ENCODE measurements at regions not wholly inside any gene's neighbourhood (a gene's known extent, or its start where the extent isn't known, plus 50 kb on each side); places are given as distances from the start of the nearest gene placed in this dataset.
A peak's percentile ranks its signal among the peaks of the same experiment; 100 is the strongest.
"Not testable (repeated sequence)": the region's sequence is repeated elsewhere in the genome, so short reads cannot be mapped to it uniquely, and the experiment has no call there.

DNA sequence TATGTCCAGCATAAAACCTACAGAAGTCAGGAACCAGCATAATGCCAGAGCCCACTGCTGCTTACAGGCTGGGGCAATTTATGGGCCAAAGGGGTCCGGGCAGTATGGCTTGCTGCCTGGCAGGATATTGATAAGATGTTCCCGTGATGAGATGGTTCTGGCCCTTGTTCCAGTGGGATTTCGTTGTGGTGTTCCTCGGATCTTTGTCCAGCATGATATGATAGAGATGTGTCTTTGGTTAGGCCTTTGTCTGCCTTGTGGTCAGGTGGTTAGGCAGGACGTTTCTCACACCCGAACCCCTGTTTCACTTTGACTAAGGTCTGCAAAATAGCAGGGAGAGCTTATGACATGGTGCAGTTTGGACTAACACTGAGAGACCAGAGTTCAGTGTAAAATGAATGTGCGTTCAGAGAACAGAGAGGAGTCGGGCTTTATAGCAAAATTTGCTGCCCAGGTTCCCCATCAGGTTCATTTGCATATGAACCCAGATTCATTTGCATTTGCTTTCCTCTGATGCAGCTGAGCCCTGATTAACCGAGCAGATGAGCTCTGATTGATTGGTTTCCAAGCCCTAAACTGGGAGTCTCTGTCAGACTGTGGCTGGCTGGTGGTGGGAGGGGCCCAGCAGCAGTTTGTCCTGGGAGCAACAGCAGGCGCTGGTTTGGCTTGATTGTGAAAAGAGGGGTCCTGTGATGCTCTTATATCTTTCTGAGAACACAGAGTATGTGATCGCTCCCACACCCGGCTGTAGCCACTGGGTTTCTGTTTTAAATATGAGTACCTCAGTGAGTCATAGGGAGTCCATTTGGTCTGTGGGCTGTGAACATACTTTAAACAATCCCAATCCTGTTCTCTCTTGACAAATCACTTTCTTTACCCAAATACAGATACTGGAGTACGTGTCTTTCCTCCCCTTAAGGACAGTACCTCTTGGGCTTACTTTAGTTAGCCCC lies 156.3 kb upstream of the PZP start:
- DNase-seq = peak; percentile 25

GRCh38 chr12:9363145-9363544 lies 154.9 kb upstream of the PZP start:
- DNase-seq = no peak

DNA sequence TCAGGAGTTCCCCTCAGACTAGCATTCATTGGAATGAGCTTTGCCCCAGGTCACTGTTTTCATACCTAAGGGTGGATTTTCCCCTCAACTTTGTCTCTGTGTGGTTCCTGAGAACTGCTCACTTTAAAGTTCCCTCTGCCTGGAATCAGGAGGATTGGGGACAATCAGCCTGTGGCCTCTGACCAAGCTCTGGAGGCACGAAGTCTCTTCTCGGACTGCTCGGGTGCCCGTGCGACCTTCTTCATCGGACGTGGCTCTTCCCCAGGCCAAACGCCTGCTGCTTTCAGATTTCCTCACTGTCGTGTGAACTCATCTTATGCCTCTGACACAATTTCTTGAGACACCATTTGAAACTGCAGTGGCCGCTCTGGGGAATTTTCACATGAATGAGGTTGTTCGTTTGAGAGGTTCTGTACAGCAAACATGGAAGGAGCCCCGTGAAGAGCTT lies 153.7 kb upstream of the PZP start:
- DNase-seq = no peak

- not testable (repeated sequence) for DNase-seq
These were observed 146.0 kb upstream of the PZP start for GRCh38 chr12:9354009-9354754.

GRCh38 chr12:9351136-9351535 lies 142.9 kb upstream of the PZP start:
- no peak for DNase-seq

- no peak for DNase-seq
These were observed 142.0 kb upstream of the PZP start for GRCh38 chr12:9349888-9350885.

GRCh38 chr12:9348906-9349518 lies 140.8 kb upstream of the PZP start:
- no peak for DNase-seq

- DNase-seq = no peak
These were observed 139.3 kb upstream of the PZP start for GRCh38 chr12:9347328-9348127.

- DNase-seq = no peak
These were observed 138.7 kb upstream of the PZP start for GRCh38 chr12:9346866-9347327.

GRCh38 chr12:9345171-9345570 lies 137.0 kb upstream of the PZP start:
- no peak for DNase-seq

- no peak for DNase-seq
These were observed 136.3 kb upstream of the PZP start for GRCh38 chr12:9344541-9344940.

GRCh38 chr12:9343731-9344130 lies 135.5 kb upstream of the PZP start:
- DNase-seq = no peak

DNA sequence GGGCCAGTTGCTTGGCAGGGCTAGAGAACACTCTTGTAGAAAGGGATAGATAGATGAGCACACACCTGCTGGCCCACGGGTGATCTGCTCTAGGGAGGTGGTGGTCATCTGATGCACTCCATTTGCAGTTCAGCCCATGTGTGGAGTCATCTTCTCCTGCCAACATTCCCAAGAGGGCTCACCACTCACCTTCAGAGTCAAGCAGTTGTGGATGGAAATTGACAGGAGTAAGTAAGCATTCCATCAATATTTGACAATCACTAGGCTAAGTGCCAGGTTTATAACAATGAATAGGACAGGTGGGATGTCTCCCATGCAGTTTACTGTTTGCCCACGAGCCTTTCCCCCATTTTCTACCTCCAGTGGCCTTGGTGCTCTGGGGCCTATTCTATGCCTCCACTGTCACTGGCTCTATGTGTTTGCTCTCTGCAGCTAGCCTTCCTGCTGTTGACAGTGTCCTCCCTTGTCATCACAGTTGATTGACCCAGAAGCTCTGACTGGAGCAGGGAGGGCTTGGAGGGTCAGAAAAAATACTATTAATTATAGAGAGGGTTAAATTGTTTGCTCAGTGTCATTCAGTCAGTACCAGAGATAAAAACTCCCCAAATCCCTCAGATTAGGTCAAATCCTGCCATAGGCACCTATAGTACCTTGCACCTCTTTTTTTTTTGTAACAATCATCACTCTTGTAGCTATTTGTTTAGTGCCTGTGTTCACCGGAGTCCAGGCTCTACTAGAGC lies 134.6 kb upstream of the PZP start:
- no peak for DNase-seq

DNA sequence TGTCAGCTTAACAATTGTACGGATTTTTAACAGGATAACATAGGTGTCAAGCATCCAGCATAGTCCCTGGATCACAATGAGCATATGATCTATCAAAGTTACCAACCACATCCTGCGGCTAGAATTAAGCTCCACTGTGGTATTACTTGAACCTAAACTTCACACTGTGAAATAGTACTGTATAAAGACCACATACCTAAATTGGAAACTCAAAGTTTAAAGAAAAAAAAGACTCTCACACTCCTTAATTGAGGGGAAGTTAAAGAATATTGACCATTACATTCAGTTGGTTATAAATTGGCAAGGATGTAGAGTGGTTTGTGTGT lies 133.0 kb upstream of the PZP start:
- DNase-seq = no peak

GRCh38 chr12:9340422-9341259 lies 132.4 kb upstream of the PZP start:
- DNase-seq = no peak

- no peak for DNase-seq
These were observed 129.5 kb upstream of the PZP start for GRCh38 chr12:9337656-9338055.

DNA sequence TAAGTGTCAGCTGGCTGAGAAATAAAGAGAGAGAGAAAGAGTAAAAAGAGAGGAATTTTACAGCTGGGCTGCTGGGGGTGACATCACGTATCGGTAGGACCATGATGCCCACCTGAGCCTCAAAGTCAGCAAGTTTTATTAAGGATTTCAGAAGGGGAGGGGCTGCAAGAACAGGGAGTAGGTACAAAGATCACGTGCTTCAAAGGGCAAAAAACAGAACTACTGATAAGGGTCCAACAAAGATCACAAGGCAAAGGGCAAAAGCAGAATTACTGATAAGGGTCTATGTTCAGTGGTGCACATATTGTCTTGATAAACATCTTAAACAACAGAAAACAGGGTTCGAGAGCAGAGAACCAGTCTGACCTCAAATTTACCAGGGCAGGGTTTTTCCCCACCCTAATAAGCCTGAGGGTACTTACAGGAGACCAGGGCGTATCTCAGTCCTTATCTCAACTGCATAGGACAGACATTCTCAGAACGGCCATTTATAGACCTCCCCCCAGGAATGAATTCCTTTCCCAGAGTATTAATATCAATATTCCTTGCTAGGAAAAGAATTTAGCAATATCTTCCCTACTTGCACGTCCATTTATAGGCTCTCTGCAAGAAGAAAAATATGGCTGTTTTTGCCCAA lies 128.3 kb upstream of the PZP start:
- DNase-seq = not testable (repeated sequence)

DNA sequence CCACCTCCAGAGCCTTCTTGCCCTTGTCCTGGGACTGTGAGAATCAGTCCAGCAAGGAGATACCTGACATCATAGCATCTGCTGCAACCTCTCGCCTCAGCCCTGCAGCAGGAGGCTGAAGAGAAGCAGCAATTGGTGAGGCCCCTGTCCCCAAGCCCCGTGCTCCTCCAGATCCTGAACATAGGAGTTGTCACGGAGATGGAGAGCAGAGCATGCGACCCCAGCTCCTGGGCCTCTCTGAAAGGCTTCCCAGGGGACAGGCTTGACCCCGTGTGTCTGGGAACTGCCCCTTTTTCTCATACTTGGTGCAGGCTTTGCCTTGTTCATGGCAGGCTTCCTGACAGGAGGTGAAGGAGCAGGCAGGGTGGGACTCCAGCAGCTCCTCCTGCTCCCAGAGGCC lies 127.7 kb upstream of the PZP start:
- DNase-seq = no peak

GRCh38 chr12:9334964-9335363 lies 126.8 kb upstream of the PZP start:
- no peak for DNase-seq
